ENCODE measurements at regions not wholly inside any gene's neighbourhood (a gene's known extent, or its start where the extent isn't known, plus 50 kb on each side); places are given as distances from the start of the nearest gene placed in this dataset.

GRCh38 chr5:92370032-92370431 is 986.9 kb upstream of the ARRDC3 start:
- WGBS, 4 donors, result 84 to 91% (median 87%) methylated on average over 3 of the region's 3 CpGs
- intact Hi-C loops (cut with DNase I), result no loop called here
- Histone ChIP-seq H3K36me3 (no peaks in the 10 kb centered on the region), H3K4me1 (no peaks in the 10 kb centered on the region), H3K4me3 (no peak overlapping the region), H3K27ac (no peak overlapping the region), H3K9me3 (peaks cover 0 to 13% (median 0%) of the 10 kb centered on the region in 12 donors), H3K27me3 (no peaks in the 10 kb centered on the region)
- ATAC-seq (no peak), DNase-seq (no peak)
- TF ChIP-seq, protein P1, sequence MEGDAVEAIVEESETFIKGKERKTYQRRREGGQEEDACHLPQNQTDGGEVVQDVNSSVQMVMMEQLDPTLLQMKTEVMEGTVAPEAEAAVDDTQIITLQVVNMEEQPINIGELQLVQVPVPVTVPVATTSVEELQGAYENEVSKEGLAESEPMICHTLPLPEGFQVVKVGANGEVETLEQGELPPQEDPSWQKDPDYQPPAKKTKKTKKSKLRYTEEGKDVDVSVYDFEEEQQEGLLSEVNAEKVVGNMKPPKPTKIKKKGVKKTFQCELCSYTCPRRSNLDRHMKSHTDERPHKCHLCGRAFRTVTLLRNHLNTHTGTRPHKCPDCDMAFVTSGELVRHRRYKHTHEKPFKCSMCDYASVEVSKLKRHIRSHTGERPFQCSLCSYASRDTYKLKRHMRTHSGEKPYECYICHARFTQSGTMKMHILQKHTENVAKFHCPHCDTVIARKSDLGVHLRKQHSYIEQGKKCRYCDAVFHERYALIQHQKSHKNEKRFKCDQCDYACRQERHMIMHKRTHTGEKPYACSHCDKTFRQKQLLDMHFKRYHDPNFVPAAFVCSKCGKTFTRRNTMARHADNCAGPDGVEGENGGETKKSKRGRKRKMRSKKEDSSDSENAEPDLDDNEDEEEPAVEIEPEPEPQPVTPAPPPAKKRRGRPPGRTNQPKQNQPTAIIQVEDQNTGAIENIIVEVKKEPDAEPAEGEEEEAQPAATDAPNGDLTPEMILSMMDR (IDR thresholded peaks at IDR 0.05), result no peak
- TF ChIP-seq POLR2A (IDR thresholded peaks at IDR 0.05), result no peak

- Histone ChIP-seq H3K4me1 (no peaks in the 10 kb centered on the region), H3K4me3 (no peak overlapping the region), H3K9me3 (peaks cover 0 to 13% (median 0%) of the 10 kb centered on the region in 12 donors), H3K27me3 (no peaks in the 10 kb centered on the region), H3K36me3 (no peaks in the 10 kb centered on the region), H3K27ac (no peak overlapping the region)
- TF ChIP-seq, protein P1 (IDR thresholded peaks at IDR 0.05), result no peak
- no peak for TF ChIP-seq POLR2A (IDR thresholded peaks at IDR 0.05)
- no peak for ATAC-seq
- intact Hi-C loops (cut with DNase I), result no loop called here
- DNase-seq, result no peak
- WGBS, 4 donors, result 86 to 100% (median 88%) methylated on average over 1 of the region's 1 CpG
These were observed 986.5 kb upstream of the ARRDC3 start for GRCh38 chr5:92369587-92369986.

DNA sequence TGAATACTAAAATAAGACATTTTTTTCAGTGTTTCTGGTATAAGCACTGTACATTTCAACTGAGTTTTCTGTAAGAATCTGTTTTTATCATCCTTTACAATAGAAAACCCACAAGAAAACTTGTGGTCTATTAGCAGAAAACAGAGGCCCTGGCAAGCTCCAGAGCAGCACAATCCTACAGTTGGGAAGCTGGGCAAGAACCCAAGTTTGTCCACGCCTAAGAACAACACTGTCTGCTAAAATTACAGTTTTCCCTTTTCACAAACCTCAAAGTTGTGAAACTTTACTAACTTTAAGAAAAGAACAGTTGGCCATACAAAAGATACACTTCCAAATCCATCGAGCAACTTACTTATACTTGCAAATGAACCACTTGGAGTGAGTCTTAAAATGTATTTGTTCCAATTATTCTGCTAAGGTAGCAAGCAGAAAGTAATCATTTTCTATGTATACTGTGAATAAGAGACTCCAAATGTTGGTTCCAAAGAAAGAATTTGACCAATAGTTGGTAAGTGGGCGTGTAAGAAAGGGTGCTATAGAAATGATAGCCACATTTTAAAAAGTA is 982.0 kb upstream of the ARRDC3 start:
- peaks cover 0 to 13% (median 0%) of the 10 kb centered on the region in 12 donors for H3K9me3 ChIP-seq
- no peak for ATAC-seq

GRCh38 chr5:92353107-92354030 is 970.3 kb upstream of the ARRDC3 start:
- ATAC-seq, result no peak
- no peak overlapping the region for H3K27ac ChIP-seq
- H3K9me3 ChIP-seq, result peaks cover 0 to 31% (median 0%) of the 10 kb centered on the region in 12 donors
- no peaks in the 10 kb centered on the region for H3K4me1 ChIP-seq
- intact Hi-C loops (cut with DNase I), result no loop called here
- no peak overlapping the region for H3K4me3 ChIP-seq
- no peaks in the 10 kb centered on the region for H3K27me3 ChIP-seq
- H3K36me3 ChIP-seq, result no peaks in the 10 kb centered on the region
- DNase-seq, result no peak
- TF ChIP-seq, protein P1 (IDR thresholded peaks at IDR 0.05), result no peak
- TF ChIP-seq POLR2A (IDR thresholded peaks at IDR 0.05), result no peak
- WGBS, 4 donors, result 81 to 91% (median 84%) methylated on average over 5 of the region's 5 CpGs

More for the DNA sequence above, 982.0 kb upstream of the ARRDC3 start:
- intact Hi-C loops (cut with DNase I), result no loop called here
- H3K4me3 ChIP-seq, result no peak overlapping the region
- H3K4me1 ChIP-seq, result no peaks in the 10 kb centered on the region
- H3K36me3 ChIP-seq, result no peaks in the 10 kb centered on the region
- no peak overlapping the region for H3K27ac ChIP-seq
- no peak for DNase-seq
- WGBS, 4 donors, result 70 to 74% (median 72%) methylated on average over 3 of the region's 3 CpGs
- no peaks in the 10 kb centered on the region for H3K27me3 ChIP-seq
- TF ChIP-seq POLR2A (IDR thresholded peaks at IDR 0.05), result no peak

Data from heart left ventricle (tissue), 16 donors.